ENCODE measurements at regions not wholly inside any gene's neighbourhood (a gene's known extent, or its start where the extent isn't known, plus 50 kb on each side); places are given as distances from the start of the nearest gene placed in this dataset.

DNA sequence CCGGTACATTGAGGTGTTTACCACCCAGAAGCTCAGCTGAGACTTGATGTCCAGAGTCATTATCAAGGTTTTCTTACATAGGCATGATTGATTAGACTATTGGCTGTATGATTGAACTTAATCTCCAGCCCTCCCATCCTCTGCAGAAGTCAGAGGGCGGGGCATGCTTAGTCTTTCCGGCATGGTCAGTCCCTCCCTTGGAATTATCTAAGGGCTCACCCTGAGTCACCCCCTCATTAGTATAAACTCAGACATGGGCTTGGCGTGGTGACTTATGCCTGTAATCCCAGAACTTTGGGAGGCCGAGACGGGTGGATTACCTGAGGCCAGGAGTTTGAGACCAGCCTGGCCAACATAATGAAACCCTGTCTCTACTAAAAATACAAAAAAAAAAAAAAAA is 243.9 kb downstream of the VAPA start:
- TF ChIP-seq, protein P1, sequence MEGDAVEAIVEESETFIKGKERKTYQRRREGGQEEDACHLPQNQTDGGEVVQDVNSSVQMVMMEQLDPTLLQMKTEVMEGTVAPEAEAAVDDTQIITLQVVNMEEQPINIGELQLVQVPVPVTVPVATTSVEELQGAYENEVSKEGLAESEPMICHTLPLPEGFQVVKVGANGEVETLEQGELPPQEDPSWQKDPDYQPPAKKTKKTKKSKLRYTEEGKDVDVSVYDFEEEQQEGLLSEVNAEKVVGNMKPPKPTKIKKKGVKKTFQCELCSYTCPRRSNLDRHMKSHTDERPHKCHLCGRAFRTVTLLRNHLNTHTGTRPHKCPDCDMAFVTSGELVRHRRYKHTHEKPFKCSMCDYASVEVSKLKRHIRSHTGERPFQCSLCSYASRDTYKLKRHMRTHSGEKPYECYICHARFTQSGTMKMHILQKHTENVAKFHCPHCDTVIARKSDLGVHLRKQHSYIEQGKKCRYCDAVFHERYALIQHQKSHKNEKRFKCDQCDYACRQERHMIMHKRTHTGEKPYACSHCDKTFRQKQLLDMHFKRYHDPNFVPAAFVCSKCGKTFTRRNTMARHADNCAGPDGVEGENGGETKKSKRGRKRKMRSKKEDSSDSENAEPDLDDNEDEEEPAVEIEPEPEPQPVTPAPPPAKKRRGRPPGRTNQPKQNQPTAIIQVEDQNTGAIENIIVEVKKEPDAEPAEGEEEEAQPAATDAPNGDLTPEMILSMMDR (IDR thresholded peaks at IDR 0.05; ENCODE audit: insufficient read depth, low read depth, low read length) = no peak
- no peak for TF ChIP-seq EZH2 (IDR thresholded peaks at IDR 0.05; ENCODE audit: insufficient read depth, low read length)

Data from astrocyte (in vitro differentiated cells and primary cell).